IMR-90 (cell line): ENCODE measurements at regions not wholly inside any gene's neighbourhood (a gene's known extent, or its start where the extent isn't known, plus 50 kb on each side); places are given as distances from the start of the nearest gene placed in this dataset.

Source experiments
- ATAC-seq: fragments of 200-7000 bp; cut with Tn5 transposase; 2 replicates; pipeline ENCODE4 v1.9.1; 2020; ENCODE audit warnings: low read depth, mild to moderate bottlenecking, moderate library complexity
- BruUV-seq: library from RNA; stranded (reverse); fragments of 400-500 nt; replicated peaks from 2 replicates; lab custom pipeline; 2021; lab: Mats Ljungman, UMichigan
- CTCF ChIA-PET: fragments of 300-600 bp; formaldehyde crosslinking; extraction: SDS; loops from one replicate; lab custom pipeline; 2021; ENCODE audit warnings: antibody characterized with exemption; lab: Yijun Ruan, JAX
- POLR2A ChIA-PET: fragments of 300-600 bp; sonication (Branson Sonifier 250); formaldehyde crosslinking; loops from one replicate; lab custom pipeline; 2022; ENCODE audit warnings: antibody characterized with exemption; ENCODE audit not compliant: unreplicated experiment; lab: Charles Lee
- DNase-seq: peaks from one replicate; pipeline ENCODE4 v3.0.0; 2013
- H2AFZ ChIP-seq: replicated peaks from 2 replicates; pipeline ENCODE3; 2013; ENCODE audit warnings: low read length, mild to moderate bottlenecking; ENCODE audit not compliant: poor library complexity
- H2AK5ac ChIP-seq: 2 replicates; pipeline ENCODE4 v1.6.1; 2013; ENCODE audit warnings: low read depth, low read length, inconsistent platforms
- H2AK9ac ChIP-seq: replicated peaks from 2 replicates; pipeline ENCODE3; 2013; ENCODE audit warnings: mild to moderate bottlenecking, low read depth, low read length, moderate library complexity; ENCODE audit not compliant: poor library complexity
- H2BK120ac ChIP-seq: 2 replicates; pipeline ENCODE4 v1.6.1; 2013; ENCODE audit warnings: low read depth, low read length, inconsistent platforms
- H2BK15ac ChIP-seq: 3 replicates; pipeline ENCODE4 v1.6.1; 2013; ENCODE audit warnings: low read depth, low read length, inconsistent platforms
- H2BK20ac ChIP-seq: 2 replicates; pipeline ENCODE4 v1.6.1; 2013; ENCODE audit warnings: low read depth, mild to moderate bottlenecking, inconsistent platforms, low read length, moderate library complexity
- H2BK5ac ChIP-seq: 2 replicates; pipeline ENCODE4 v1.6.1; 2013; ENCODE audit warnings: mild to moderate bottlenecking, low read depth, low read length, inconsistent platforms; ENCODE audit not compliant: poor library complexity, severe bottlenecking
- H3K14ac ChIP-seq: replicated peaks from 2 replicates; pipeline ENCODE4 v1.6.1; 2013; ENCODE audit warnings: low read depth, low read length, inconsistent platforms
- H3K18ac ChIP-seq: 2 replicates; pipeline ENCODE4 v1.6.1; 2013; ENCODE audit warnings: low read depth, low read length, control low read depth
- H3K23ac ChIP-seq: 2 replicates; pipeline ENCODE4 v1.6.1; 2013; ENCODE audit warnings: low read depth, low read length, inconsistent platforms
- H3K27ac ChIP-seq: 2 replicates; pipeline ENCODE4 v1.5.1; 2013; ENCODE audit warnings: mild to moderate bottlenecking, control low read depth, low read length; ENCODE audit not compliant: insufficient read depth
- H3K27me3 ChIP-seq: 2 replicates; pipeline ENCODE4 v1.6.1; 2013; ENCODE audit warnings: low read length; ENCODE audit not compliant: control insufficient read depth, insufficient read depth
- H3K36me3 ChIP-seq: 2 replicates; pipeline ENCODE4 v1.6.1; 2013; ENCODE audit warnings: low read length, mixed read lengths; ENCODE audit not compliant: control insufficient read depth, insufficient read depth
- H3K4ac ChIP-seq: 2 replicates; pipeline ENCODE4 v1.6.1; 2013; ENCODE audit warnings: low read depth, low read length, inconsistent platforms
- H3K4me1 ChIP-seq: 2 replicates; pipeline ENCODE4 v1.6.1; 2013; ENCODE audit warnings: low read length, mixed read lengths; ENCODE audit not compliant: control insufficient read depth, insufficient read depth
- H3K4me2 ChIP-seq: 2 replicates; pipeline ENCODE4 v1.6.1; 2013; ENCODE audit warnings: low read depth, mild to moderate bottlenecking, control low read depth, low read length, moderate library complexity
- H3K4me3 ChIP-seq: 2 replicates; pipeline ENCODE4 v1.5.1; 2013; ENCODE audit warnings: low read depth, mild to moderate bottlenecking, control low read depth, low read length, moderate library complexity; ENCODE audit not compliant: insufficient read depth
- H3K56ac ChIP-seq: 2 replicates; pipeline ENCODE4 v1.6.1; 2013; ENCODE audit warnings: low read length, inconsistent platforms; ENCODE audit not compliant: insufficient read depth; ENCODE audit errors: extremely low read depth
- H3K79me1 ChIP-seq, 2 experiments: 2 replicates each; pipeline ENCODE4 v1.6.1; 2013; ENCODE audit warnings: low read length in 2 of 2, inconsistent platforms in 1 of 2, low read depth in 1 of 2
- H3K9ac ChIP-seq: 2 replicates; pipeline ENCODE4 v1.6.1; 2013; ENCODE audit warnings: low read depth, low read length, control low read depth
- H3K9me1 ChIP-seq: 2 replicates; pipeline ENCODE4 v1.6.1; 2013; ENCODE audit warnings: low read length, inconsistent platforms; ENCODE audit not compliant: insufficient read depth
- H3K9me3 ChIP-seq: 2 replicates; pipeline ENCODE4 v1.6.1; 2013; ENCODE audit warnings: low read length; ENCODE audit not compliant: control insufficient read depth, insufficient read depth
- H4K20me1 ChIP-seq: 2 replicates; pipeline ENCODE4 v1.6.1; 2013; ENCODE audit warnings: low read length, inconsistent platforms; ENCODE audit not compliant: insufficient read depth
- H4K5ac ChIP-seq: 2 replicates; pipeline ENCODE4 v1.6.1; 2013; ENCODE audit warnings: mild to moderate bottlenecking, low read depth, low read length, control low read depth
- H4K8ac ChIP-seq, 2 experiments: 2 replicates each; pipeline ENCODE4 v1.6.1; 2013; ENCODE audit warnings: low read depth in 2 of 2, low read length in 2 of 2, control low read depth in 1 of 2, inconsistent platforms in 1 of 2
- H4K91ac ChIP-seq: 2 replicates; pipeline ENCODE4 v1.6.1; 2013; ENCODE audit warnings: low read depth, low read length, inconsistent platforms; ENCODE audit not compliant: insufficient read depth
- BHLHE40 ChIP-seq: fragments of 150-350 bp; IDR thresholded peaks from 2 replicates; pipeline ENCODE4 v1.6.1; 2016; ENCODE audit warnings: mild to moderate bottlenecking, low read depth, low read length
- CEBPB ChIP-seq: IDR thresholded peaks from 2 replicates; pipeline ENCODE4 v1.6.1; 2012; ENCODE audit warnings: low read depth, low read length, improper control_type of control experiment
- CHD1 ChIP-seq: IDR thresholded peaks from 2 replicates; pipeline ENCODE4 v1.6.1; 2012; ENCODE audit warnings: low read depth, low read length, improper control_type of control experiment
- FOS ChIP-seq: fragments of 150-350 bp; IDR thresholded peaks from 2 replicates; pipeline ENCODE4 v1.6.1; 2016; ENCODE audit warnings: low read depth, low read length
- MAFK ChIP-seq: IDR thresholded peaks from 2 replicates; pipeline ENCODE4 v1.6.1; 2012; ENCODE audit warnings: low read depth, low read length, improper control_type of control experiment
- MAZ ChIP-seq: IDR thresholded peaks from 2 replicates; pipeline ENCODE4 v1.6.1; 2012; ENCODE audit warnings: low read depth, mild to moderate bottlenecking, low read length, improper control_type of control experiment, moderate library complexity, borderline replicate concordance
- MXI1 ChIP-seq: IDR thresholded peaks from 2 replicates; pipeline ENCODE4 v1.6.1; 2012; ENCODE audit warnings: low read depth, mild to moderate bottlenecking, low read length, moderate library complexity, borderline replicate concordance
- NFE2L2 ChIP-seq: fragments of 150-350 bp; IDR thresholded peaks from 2 replicates; pipeline ENCODE4 v1.6.1; 2016; ENCODE audit warnings: low read depth, mild to moderate bottlenecking, low read length
- POLR2A ChIP-seq: IDR thresholded peaks from 2 replicates; pipeline ENCODE4 v1.6.1; 2012; ENCODE audit warnings: mild to moderate bottlenecking, low read depth, low read length
- RAD21 ChIP-seq: IDR thresholded peaks from 2 replicates; pipeline ENCODE4 v1.6.1; 2012; ENCODE audit warnings: low read length, improper control_type of control experiment
- RCOR1 ChIP-seq: IDR thresholded peaks from 2 replicates; pipeline ENCODE4 v1.6.1; 2012; ENCODE audit warnings: mild to moderate bottlenecking, low read length, improper control_type of control experiment; ENCODE audit not compliant: insufficient replicate concordance
- RFX5 ChIP-seq: IDR thresholded peaks from 2 replicates; pipeline ENCODE4 v1.8.0; 2012; ENCODE audit warnings: low read depth, mild to moderate bottlenecking, low read length, moderate library complexity
- SMC3 ChIP-seq: fragments of 150-350 bp; IDR thresholded peaks from 2 replicates; pipeline ENCODE4 v1.6.1; 2016; ENCODE audit warnings: low read depth, mild to moderate bottlenecking, antibody characterized with exemption, low read length, moderate library complexity
- WGBS, 2 experiments: methylation state at CpG; one replicate each; pipeline versions ENCODE4 v1.1.5 to v1.1.7; 2013; ENCODE audit warnings: missing lambda C conversion rate in 2 of 2; ENCODE audit not compliant: insufficient read length in 1 of 2; ENCODE audit errors: extremely low coverage in 2 of 2; 5-methylcytosine and 5-hydroxymethylcytosine counted together
- dilution Hi-C: fragments of 300-500 bp; cut with HindIII; formaldehyde crosslinking; loops from one replicate; pipeline ENCODE4 v1.14.3; 2018; ENCODE audit warnings: low sequenced_read_pairs; ENCODE audit not compliant: unreplicated experiment
- in situ Hi-C: fragments of 300-500 bp; cut with MboI; formaldehyde crosslinking; loops from 3 replicates; pipeline ENCODE4 v1.14.3; 2019; ENCODE audit warnings: low sequenced_read_pairs, inconsistent platforms, mixed read lengths
- intact Hi-C: fragments of 100-400 bp; cut with micrococcal nuclease; formaldehyde crosslinking; loops from 2 replicates; pipeline ENCODE4 v1.10.0; 2022
- TF ChIP-seq, protein P1 (sequence below): fragments of 150-350 bp; IDR thresholded peaks from 2 replicates; pipeline ENCODE4 v1.6.1; 2016; ENCODE audit warnings: low read depth, mild to moderate bottlenecking, low read length, moderate library complexity, borderline replicate concordance
- TF ChIP-seq, protein P2 (sequence below): fragments of 150-350 bp; IDR thresholded peaks from 2 replicates; pipeline ENCODE4 v1.6.1; 2017; ENCODE audit warnings: mild to moderate bottlenecking, antibody characterized with exemption, low read length, low read depth
- TF ChIP-seq, protein P3 (sequence below): conservative IDR thresholded peaks from 2 replicates; pipeline ENCODE4 v1.5.1; 2012; ENCODE audit warnings: mild to moderate bottlenecking, low read depth, low read length, improper control_type of control experiment

DNA sequence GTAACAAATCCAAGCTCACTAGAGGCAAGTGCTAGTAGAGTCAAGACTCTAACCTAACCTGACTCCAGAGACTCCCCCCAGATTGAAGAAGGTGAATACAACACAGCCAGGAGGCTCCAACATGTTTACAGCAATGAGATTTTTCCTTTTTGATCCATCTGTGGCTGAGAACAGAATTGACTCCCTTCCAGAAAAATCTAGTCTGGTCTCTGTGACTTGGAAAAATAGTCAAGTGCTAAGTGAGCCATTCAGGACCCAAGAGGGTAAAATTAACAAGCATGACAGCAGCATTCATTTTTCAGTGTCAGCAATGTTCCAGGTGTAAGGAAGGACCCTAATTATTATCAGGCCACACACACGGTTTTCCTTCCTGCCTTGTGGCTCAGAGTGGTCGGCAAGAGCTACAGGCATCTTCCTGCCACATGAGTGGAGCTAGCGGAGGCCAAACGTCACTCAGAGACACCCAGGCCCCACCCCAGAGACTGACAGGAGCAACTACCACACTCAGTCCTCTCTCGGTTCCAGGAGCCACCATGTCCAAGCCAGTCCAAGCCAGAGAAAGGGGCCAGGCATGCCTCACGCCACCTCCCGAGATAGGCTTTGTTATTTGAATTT, 395.1 kb downstream of the FOXO1 start:
- no TSS peak for BruUV-seq
- Histone ChIP-seq H4K20me1 (no peaks in the 10 kb centered on the region), H3K4me3 (no peak overlapping the region), H4K5ac (no peak overlapping the region), H3K36me3 (no peaks in the 10 kb centered on the region), H3K56ac (no peak overlapping the region), H4K91ac (no peak overlapping the region), H3K4ac (no peak overlapping the region), H2AFZ (no peak overlapping the region), H3K14ac (no peak overlapping the region), H3K4me2 (no peak overlapping the region), H3K23ac (no peak overlapping the region), H3K27me3 (no peaks in the 10 kb centered on the region), H2BK5ac (no peak overlapping the region), H3K4me1 (no peaks in the 10 kb centered on the region), H3K27ac (no peak overlapping the region), H3K18ac (no peak overlapping the region), H3K9me1 (no peaks in the 10 kb centered on the region), H3K9me3 (no peaks in the 10 kb centered on the region), H4K8ac (no peak overlapping the region), H3K9ac (no peak overlapping the region), H2BK20ac (no peak overlapping the region), H3K79me1 (no peaks in the 10 kb centered on the region), H2BK120ac (no peak overlapping the region), H2AK5ac (no peak overlapping the region), H2AK9ac (no peak overlapping the region), H2BK15ac (no peak overlapping the region)
- WGBS, 2 experiments, result 20% methylated on average over 1 of the region's 7 CpGs; no CpG with 5 or more reads in 1 of the 2 experiments
- DNase-seq (no peak), ATAC-seq (no peak)
- TF ChIP-seq FOS (no peak), BHLHE40 (no peak), MAFK (no peak), MXI1 (no peak), SMC3 (no peak), RFX5 (no peak), CEBPB (no peak), POLR2A (no peak), NFE2L2 (no peak), RCOR1 (no peak), RAD21 (no peak), CHD1 (no peak), MAZ (no peak)
- TF ChIP-seq, protein P1, sequence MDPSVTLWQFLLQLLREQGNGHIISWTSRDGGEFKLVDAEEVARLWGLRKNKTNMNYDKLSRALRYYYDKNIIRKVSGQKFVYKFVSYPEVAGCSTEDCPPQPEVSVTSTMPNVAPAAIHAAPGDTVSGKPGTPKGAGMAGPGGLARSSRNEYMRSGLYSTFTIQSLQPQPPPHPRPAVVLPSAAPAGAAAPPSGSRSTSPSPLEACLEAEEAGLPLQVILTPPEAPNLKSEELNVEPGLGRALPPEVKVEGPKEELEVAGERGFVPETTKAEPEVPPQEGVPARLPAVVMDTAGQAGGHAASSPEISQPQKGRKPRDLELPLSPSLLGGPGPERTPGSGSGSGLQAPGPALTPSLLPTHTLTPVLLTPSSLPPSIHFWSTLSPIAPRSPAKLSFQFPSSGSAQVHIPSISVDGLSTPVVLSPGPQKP, result no peak
- TF ChIP-seq, protein P2, sequence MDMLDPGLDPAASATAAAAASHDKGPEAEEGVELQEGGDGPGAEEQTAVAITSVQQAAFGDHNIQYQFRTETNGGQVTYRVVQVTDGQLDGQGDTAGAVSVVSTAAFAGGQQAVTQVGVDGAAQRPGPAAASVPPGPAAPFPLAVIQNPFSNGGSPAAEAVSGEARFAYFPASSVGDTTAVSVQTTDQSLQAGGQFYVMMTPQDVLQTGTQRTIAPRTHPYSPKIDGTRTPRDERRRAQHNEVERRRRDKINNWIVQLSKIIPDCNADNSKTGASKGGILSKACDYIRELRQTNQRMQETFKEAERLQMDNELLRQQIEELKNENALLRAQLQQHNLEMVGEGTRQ, result no peak
- TF ChIP-seq, protein P3, sequence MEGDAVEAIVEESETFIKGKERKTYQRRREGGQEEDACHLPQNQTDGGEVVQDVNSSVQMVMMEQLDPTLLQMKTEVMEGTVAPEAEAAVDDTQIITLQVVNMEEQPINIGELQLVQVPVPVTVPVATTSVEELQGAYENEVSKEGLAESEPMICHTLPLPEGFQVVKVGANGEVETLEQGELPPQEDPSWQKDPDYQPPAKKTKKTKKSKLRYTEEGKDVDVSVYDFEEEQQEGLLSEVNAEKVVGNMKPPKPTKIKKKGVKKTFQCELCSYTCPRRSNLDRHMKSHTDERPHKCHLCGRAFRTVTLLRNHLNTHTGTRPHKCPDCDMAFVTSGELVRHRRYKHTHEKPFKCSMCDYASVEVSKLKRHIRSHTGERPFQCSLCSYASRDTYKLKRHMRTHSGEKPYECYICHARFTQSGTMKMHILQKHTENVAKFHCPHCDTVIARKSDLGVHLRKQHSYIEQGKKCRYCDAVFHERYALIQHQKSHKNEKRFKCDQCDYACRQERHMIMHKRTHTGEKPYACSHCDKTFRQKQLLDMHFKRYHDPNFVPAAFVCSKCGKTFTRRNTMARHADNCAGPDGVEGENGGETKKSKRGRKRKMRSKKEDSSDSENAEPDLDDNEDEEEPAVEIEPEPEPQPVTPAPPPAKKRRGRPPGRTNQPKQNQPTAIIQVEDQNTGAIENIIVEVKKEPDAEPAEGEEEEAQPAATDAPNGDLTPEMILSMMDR, result no peak
- in situ Hi-C loops, result no loop called here
- intact Hi-C loops, result no loop called here
- ChIA-PET CTCF (no interaction called here), POLR2A (no interaction called here)
- dilution Hi-C loops, result no loop called here
